Kidney tubule cell (primary cell): ENCODE measurements at regions not wholly inside any gene's neighbourhood (a gene's known extent, or its start where the extent isn't known, plus 50 kb on each side); places are given as distances from the start of the nearest gene placed in this dataset.
A peak's percentile ranks its signal among the peaks of the same experiment; 100 is the strongest.
"Not testable (repeated sequence)": the region's sequence is repeated elsewhere in the genome, so short reads cannot be mapped to it uniquely, and the experiment has no call there.

Experiments used
- DNase-seq: peaks from one replicate; pipeline ENCODE4 v3.0.0-alpha.2; 2018; ENCODE audit warnings: low spot score

- DNase-seq: no peak
Measured at GRCh38 chr4:53920116-53920515, 144.3 kb downstream of the CHIC2 start.

GRCh38 chr4:53919535-53919934 lies 144.9 kb downstream of the CHIC2 start:
- no peak for DNase-seq

GRCh38 chr4:53917729-53918128 lies 146.7 kb downstream of the CHIC2 start:
- DNase-seq: no peak

- DNase-seq: peak; percentile 38
Measured at GRCh38 chr4:53916431-53916889, 147.9 kb downstream of the CHIC2 start.

- DNase-seq: peak; percentile 87
Measured at GRCh38 chr4:53914313-53915016, 149.9 kb downstream of the CHIC2 start.

GRCh38 chr4:53913771-53914170 lies 150.6 kb downstream of the CHIC2 start:
- no peak for DNase-seq

- DNase-seq: no peak
Measured at GRCh38 chr4:53912766-53913497, 151.5 kb downstream of the CHIC2 start.

GRCh38 chr4:53908661-53909078 lies 155.7 kb downstream of the CHIC2 start:
- peak; percentile 88 for DNase-seq

- DNase-seq: no peak
Measured at GRCh38 chr4:53907772-53908171, 156.6 kb downstream of the CHIC2 start.

GRCh38 chr4:53906606-53907190 lies 157.7 kb downstream of the CHIC2 start:
- no peak for DNase-seq

- DNase-seq: peak; percentile 55
Measured at GRCh38 chr4:53905941-53906377, 158.4 kb downstream of the CHIC2 start.

GRCh38 chr4:53905276-53905940 lies 159.0 kb downstream of the CHIC2 start:
- DNase-seq: no peak

- DNase-seq: no peak
Measured at GRCh38 chr4:53902786-53903185, 161.6 kb downstream of the CHIC2 start.

GRCh38 chr4:53900271-53900649 lies 164.1 kb downstream of the CHIC2 start:
- no peak for DNase-seq

- no peak for DNase-seq
Measured at GRCh38 chr4:53899586-53900270, 164.7 kb downstream of the CHIC2 start.

GRCh38 chr4:53895137-53895536 lies 169.3 kb downstream of the CHIC2 start:
- no peak for DNase-seq

GRCh38 chr4:53890461-53890860 lies 173.9 kb downstream of the CHIC2 start:
- DNase-seq: no peak

GRCh38 chr4:53889326-53890055 lies 174.9 kb downstream of the CHIC2 start:
- DNase-seq: no peak

- no peak for DNase-seq
Measured at GRCh38 chr4:53886090-53886489, 178.3 kb downstream of the CHIC2 start.

- DNase-seq: no peak
Measured at GRCh38 chr4:53885668-53886067, 178.7 kb downstream of the CHIC2 start.

GRCh38 chr4:53877096-53877495 lies 187.3 kb downstream of the CHIC2 start:
- DNase-seq: not testable (repeated sequence)
